A673 (cell line): ENCODE measurements at regions not wholly inside any gene's neighbourhood (a gene's known extent, or its start where the extent isn't known, plus 50 kb on each side); places are given as distances from the start of the nearest gene placed in this dataset.
A peak's percentile ranks its signal among the peaks of the same experiment; 100 is the strongest.

Source experiments
- BruUV-seq: library from RNA; stranded (reverse); fragments of 400-500 nt; replicated peaks from 2 replicates; lab custom pipeline; 2021; lab: Mats Ljungman, UMichigan
- CTCF ChIA-PET: fragments of 300-600 bp; sonication (Branson Sonifier 250); formaldehyde crosslinking; loops from one replicate; lab custom pipeline; 2022; ENCODE audit warnings: antibody characterized with exemption; lab: Charles Lee
- POLR2A ChIA-PET: fragments of 300-600 bp; sonication (Branson Sonifier 250); formaldehyde crosslinking; loops from one replicate; lab custom pipeline; 2022; ENCODE audit warnings: antibody characterized with exemption; ENCODE audit not compliant: low non-redundant PET; lab: Charles Lee
- DNase-seq: peaks from one replicate; pipeline ENCODE4 v3.0.0-alpha.2; 2015; ENCODE audit warnings: low spot score
- H3K27ac ChIP-seq: fragments of 200-600 bp; sonication (generic); 2 replicates; pipeline ENCODE4 v1.5.1; 2016; ENCODE audit warnings: mixed run types, low read depth, mild to moderate bottlenecking, mixed read lengths, antibody characterized with exemption, low read length; ENCODE audit not compliant: poor library complexity, severe bottlenecking
- H3K27me3 ChIP-seq: fragments of 200-600 bp; sonication (generic); replicated peaks from 2 replicates; pipeline ENCODE4 v1.6.1; 2017; ENCODE audit warnings: mixed run types, low read depth, mild to moderate bottlenecking, mixed read lengths, antibody characterized with exemption, low read length; ENCODE audit not compliant: insufficient read depth, poor library complexity
- H3K36me3 ChIP-seq: fragments of 200-600 bp; sonication (generic); 2 replicates; pipeline ENCODE4 v1.6.1; 2016; ENCODE audit warnings: mixed run types, mild to moderate bottlenecking, mixed read lengths, antibody characterized with exemption, low read length; ENCODE audit not compliant: insufficient read depth, poor library complexity, severe bottlenecking
- H3K4me1 ChIP-seq: fragments of 200-600 bp; sonication (generic); 2 replicates; pipeline ENCODE4 v1.6.1; 2017; ENCODE audit warnings: mixed run types, mild to moderate bottlenecking, mixed read lengths, antibody characterized with exemption, low read length; ENCODE audit not compliant: insufficient read depth, poor library complexity, severe bottlenecking
- H3K4me3 ChIP-seq: fragments of 200-600 bp; sonication (generic); 2 replicates; pipeline ENCODE4 v1.5.1; 2016; ENCODE audit warnings: low read depth, mixed run types, mild to moderate bottlenecking, mixed read lengths, low read length; ENCODE audit not compliant: poor library complexity, severe bottlenecking
- H3K9me3 ChIP-seq: fragments of 200-600 bp; sonication (generic); 2 replicates; pipeline ENCODE4 v1.6.1; 2016; ENCODE audit warnings: mixed run types, low read depth, mild to moderate bottlenecking, mixed read lengths, antibody characterized with exemption, low read length; ENCODE audit not compliant: poor library complexity, severe bottlenecking
- EZH2 ChIP-seq: fragments of 200-600 bp; sonication (generic); IDR thresholded peaks from 2 replicates; pipeline ENCODE4 v1.6.1; 2017; ENCODE audit warnings: borderline replicate concordance, low read depth, mild to moderate bottlenecking, mixed read lengths, antibody characterized with exemption, low read length; ENCODE audit not compliant: poor library complexity, severe bottlenecking
- intact Hi-C: fragments of 100-400 bp; cut with micrococcal nuclease; formaldehyde crosslinking; loops from one replicate; pipeline ENCODE4 v1.10.0; 2022; ENCODE audit not compliant: unreplicated experiment
- TF ChIP-seq, protein P1 (sequence below): fragments of 300-800, 200-600 bp; sonication (generic); conservative IDR thresholded peaks from 2 replicates; pipeline ENCODE4 v1.5.1; 2017; ENCODE audit warnings: low read depth, mild to moderate bottlenecking, antibody characterized with exemption, low read length, moderate library complexity, mixed read lengths

DNA sequence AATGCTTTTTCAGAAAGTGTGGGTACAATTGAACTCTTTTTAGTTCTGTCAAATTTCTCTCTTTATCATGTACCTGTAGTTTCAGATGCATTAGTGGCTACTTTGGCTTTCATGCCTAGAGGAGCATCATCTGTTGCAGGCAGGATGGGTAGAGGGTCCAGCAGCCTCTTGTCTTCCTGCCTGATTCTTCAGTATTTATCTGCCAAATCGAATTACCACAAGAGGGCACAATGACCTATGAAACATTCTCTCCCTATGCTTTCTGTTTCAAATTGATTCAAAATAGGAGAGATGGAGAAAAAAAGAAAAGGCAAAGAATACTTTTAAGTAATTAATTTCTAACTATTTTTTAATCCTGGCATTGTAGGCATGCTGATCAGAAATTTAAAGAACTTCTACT is 477.2 kb downstream of the TRIB2 start:
- ChIA-PET CTCF (no interaction called here), POLR2A (no interaction called here)
- H3K27ac ChIP-seq = no peak overlapping the region
- no peak overlapping the region for H3K4me3 ChIP-seq
- TF ChIP-seq, protein P1, sequence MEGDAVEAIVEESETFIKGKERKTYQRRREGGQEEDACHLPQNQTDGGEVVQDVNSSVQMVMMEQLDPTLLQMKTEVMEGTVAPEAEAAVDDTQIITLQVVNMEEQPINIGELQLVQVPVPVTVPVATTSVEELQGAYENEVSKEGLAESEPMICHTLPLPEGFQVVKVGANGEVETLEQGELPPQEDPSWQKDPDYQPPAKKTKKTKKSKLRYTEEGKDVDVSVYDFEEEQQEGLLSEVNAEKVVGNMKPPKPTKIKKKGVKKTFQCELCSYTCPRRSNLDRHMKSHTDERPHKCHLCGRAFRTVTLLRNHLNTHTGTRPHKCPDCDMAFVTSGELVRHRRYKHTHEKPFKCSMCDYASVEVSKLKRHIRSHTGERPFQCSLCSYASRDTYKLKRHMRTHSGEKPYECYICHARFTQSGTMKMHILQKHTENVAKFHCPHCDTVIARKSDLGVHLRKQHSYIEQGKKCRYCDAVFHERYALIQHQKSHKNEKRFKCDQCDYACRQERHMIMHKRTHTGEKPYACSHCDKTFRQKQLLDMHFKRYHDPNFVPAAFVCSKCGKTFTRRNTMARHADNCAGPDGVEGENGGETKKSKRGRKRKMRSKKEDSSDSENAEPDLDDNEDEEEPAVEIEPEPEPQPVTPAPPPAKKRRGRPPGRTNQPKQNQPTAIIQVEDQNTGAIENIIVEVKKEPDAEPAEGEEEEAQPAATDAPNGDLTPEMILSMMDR = peak; percentile 60
- no peak for TF ChIP-seq EZH2
- H3K36me3 ChIP-seq = no peaks in the 10 kb centered on the region
- intact Hi-C loops = loop anchor here (10.0 kb wide), 4 partner anchors 139 to 1961 kb away; no protein-coding TSS in a partner anchor
- peak; percentile 65 for DNase-seq
- no peaks in the 10 kb centered on the region for H3K9me3 ChIP-seq
- no peaks in the 10 kb centered on the region for H3K4me1 ChIP-seq
- no TSS peak for BruUV-seq
- no peaks in the 10 kb centered on the region for H3K27me3 ChIP-seq

DNA sequence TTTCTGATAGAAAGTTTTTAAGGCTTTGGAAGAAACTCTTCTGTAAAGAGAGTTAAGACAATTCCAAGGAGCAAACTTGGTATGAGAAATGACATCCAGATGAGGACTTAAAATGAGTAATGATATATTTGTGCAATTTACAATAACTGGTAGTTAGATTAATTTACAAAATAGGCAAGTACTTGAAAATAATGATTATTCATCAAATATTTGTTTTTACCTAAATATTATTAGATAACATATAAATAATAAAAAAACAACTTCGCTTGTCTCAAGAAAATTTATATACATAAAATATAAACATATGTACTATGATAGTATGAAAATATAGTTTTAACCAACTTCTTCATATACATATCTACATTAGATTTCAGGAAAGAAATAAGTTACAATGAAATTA is 478.5 kb downstream of the TRIB2 start:
- no peak overlapping the region for H3K27ac ChIP-seq
- H3K9me3 ChIP-seq = no peaks in the 10 kb centered on the region

DNA sequence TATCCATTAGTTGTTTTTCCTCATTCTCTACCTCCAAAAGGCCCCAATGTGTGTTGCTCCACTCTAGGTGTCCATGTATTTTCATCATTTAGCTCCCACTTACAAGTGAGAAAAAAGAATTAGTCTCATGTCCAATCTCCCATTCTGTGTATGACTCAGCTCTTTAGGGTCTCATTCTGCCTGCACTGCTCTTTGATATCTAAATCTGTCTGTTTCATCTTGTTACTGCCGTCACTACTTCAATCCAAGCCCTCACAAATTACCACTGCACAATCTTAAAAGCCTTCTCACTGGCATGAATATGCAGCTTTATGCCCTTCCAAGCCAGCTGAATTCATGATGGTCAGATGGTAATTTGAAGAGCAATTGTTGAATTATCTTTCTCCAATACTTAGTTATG is 480.5 kb downstream of the TRIB2 start:
- H3K36me3 ChIP-seq = no peaks in the 10 kb centered on the region
- H3K4me1 ChIP-seq = no peaks in the 10 kb centered on the region
- TF ChIP-seq EZH2 = no peak
- TF ChIP-seq, protein P1 = no peak
- DNase-seq = no peak
- no peaks in the 10 kb centered on the region for H3K27me3 ChIP-seq
- ChIA-PET CTCF (no interaction called here), POLR2A (no interaction called here)
- no peak overlapping the region for H3K4me3 ChIP-seq
- H3K27ac ChIP-seq = no peak overlapping the region
- no peaks in the 10 kb centered on the region for H3K9me3 ChIP-seq
- intact Hi-C loops = loop anchor here (10.0 kb wide), 4 partner anchors 142 to 1958 kb away; no protein-coding TSS in a partner anchor
- BruUV-seq = no TSS peak

More for the DNA sequence above, 478.5 kb downstream of the TRIB2 start:
- no peak for DNase-seq
- POLR2A ChIA-PET = no interaction called here
- intact Hi-C loops = loop anchor here (10.0 kb wide), 4 partner anchors 140 to 1960 kb away; no protein-coding TSS in a partner anchor
- CTCF ChIA-PET = no interaction called here
- Histone ChIP-seq H3K36me3 (no peaks in the 10 kb centered on the region), H3K27me3 (no peaks in the 10 kb centered on the region), H3K4me1 (no peaks in the 10 kb centered on the region), H3K4me3 (no peak overlapping the region)
- BruUV-seq = no TSS peak
- no peak for TF ChIP-seq EZH2
- TF ChIP-seq, protein P1 = no peak
